ENCODE measurements at regions not wholly inside any gene's neighbourhood (a gene's known extent, or its start where the extent isn't known, plus 50 kb on each side); places are given as distances from the start of the nearest gene placed in this dataset.

DNA sequence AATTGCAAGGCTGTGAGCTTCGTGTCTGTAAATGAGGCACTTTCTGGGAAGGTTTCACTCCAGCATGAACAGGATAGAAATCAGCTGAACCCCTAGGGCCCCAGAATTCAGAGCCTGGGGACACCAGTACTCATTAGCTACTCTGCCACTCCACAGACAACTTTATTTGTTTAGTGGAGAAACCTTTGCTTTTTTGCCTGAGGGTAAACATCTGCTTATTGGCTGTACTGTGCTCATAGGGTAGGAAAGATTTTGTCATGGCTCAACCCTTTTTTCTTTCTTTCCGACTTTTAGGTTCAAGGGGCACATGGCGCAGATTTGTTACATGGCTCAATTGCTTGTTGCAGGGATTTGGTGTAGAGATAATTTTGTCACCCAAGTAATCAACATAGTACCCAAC lies 138.4 kb upstream of the BACE2 start:
- TF ChIP-seq, protein P1, sequence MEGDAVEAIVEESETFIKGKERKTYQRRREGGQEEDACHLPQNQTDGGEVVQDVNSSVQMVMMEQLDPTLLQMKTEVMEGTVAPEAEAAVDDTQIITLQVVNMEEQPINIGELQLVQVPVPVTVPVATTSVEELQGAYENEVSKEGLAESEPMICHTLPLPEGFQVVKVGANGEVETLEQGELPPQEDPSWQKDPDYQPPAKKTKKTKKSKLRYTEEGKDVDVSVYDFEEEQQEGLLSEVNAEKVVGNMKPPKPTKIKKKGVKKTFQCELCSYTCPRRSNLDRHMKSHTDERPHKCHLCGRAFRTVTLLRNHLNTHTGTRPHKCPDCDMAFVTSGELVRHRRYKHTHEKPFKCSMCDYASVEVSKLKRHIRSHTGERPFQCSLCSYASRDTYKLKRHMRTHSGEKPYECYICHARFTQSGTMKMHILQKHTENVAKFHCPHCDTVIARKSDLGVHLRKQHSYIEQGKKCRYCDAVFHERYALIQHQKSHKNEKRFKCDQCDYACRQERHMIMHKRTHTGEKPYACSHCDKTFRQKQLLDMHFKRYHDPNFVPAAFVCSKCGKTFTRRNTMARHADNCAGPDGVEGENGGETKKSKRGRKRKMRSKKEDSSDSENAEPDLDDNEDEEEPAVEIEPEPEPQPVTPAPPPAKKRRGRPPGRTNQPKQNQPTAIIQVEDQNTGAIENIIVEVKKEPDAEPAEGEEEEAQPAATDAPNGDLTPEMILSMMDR (IDR thresholded peaks at IDR 0.05): no peak
- Histone ChIP-seq H3K4me1 (no peaks in the 10 kb centered on the region), H3K9me3 (no peaks in the 10 kb centered on the region), H3K27ac (no peak overlapping the region), H3K4me3 (no peak overlapping the region), H3K27me3 (no peaks in the 10 kb centered on the region), H3K36me3 (no peaks in the 10 kb centered on the region)
- no peak for DNase-seq (ENCODE audit: low spot score in 2 of 2)
- intact Hi-C loops (cut with DNase I): no loop called here

GRCh38 chr21:41031701-41032220 lies 136.2 kb upstream of the BACE2 start:
- intact Hi-C loops (cut with DNase I): no loop called here
- H3K27me3 ChIP-seq: no peaks in the 10 kb centered on the region
- no peaks in the 10 kb centered on the region for H3K36me3 ChIP-seq
- H3K4me1 ChIP-seq: no peaks in the 10 kb centered on the region
- H3K9me3 ChIP-seq: no peaks in the 10 kb centered on the region
- H3K4me3 ChIP-seq: no peak overlapping the region
- DNase-seq (ENCODE audit: low spot score in 2 of 2): no peak
- no peak overlapping the region for H3K27ac ChIP-seq
- TF ChIP-seq, protein P1 (IDR thresholded peaks at IDR 0.05): no peak

- Histone ChIP-seq H3K36me3 (no peaks in the 10 kb centered on the region), H3K9me3 (no peaks in the 10 kb centered on the region), H3K4me1 (no peaks in the 10 kb centered on the region), H3K27me3 (no peaks in the 10 kb centered on the region), H3K27ac (no peak overlapping the region), H3K4me3 (no peak overlapping the region)
- TF ChIP-seq, protein P1 (IDR thresholded peaks at IDR 0.05): no peak
- DNase-seq (ENCODE audit: low spot score in 2 of 2): no peak
- intact Hi-C loops (cut with DNase I): no loop called here
Measured at GRCh38 chr21:41032541-41032940, 135.4 kb upstream of the BACE2 start.

- intact Hi-C loops (cut with DNase I): no loop called here
- H3K27ac ChIP-seq: no peak overlapping the region
- H3K9me3 ChIP-seq: no peaks in the 10 kb centered on the region
- H3K36me3 ChIP-seq: no peaks in the 10 kb centered on the region
- no peak overlapping the region for H3K4me3 ChIP-seq
- no peaks in the 10 kb centered on the region for H3K4me1 ChIP-seq
- no peak for DNase-seq (ENCODE audit: low spot score in 2 of 2)
- no peaks in the 10 kb centered on the region for H3K27me3 ChIP-seq
- TF ChIP-seq, protein P1 (IDR thresholded peaks at IDR 0.05): no peak
Measured at GRCh38 chr21:41037212-41037611, 130.7 kb upstream of the BACE2 start.

DNA sequence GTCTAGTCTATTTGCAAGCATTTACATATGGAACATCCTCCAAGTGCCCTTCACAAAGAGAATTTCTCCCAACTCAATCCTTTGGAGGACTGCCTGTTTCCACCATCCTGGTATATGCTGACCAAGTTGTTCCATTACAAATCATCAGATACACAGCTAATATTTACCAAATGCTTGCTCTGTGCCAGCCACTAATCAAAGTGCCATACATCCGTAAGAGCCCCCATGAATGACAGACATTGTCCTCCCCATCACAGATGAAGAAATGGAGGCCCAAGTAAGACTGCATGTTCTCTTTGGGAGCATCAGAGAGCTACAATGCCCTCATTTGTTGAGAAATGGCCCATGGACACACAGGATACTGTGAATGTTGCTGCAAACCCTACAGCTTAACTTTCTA lies 130.0 kb upstream of the BACE2 start:
- H3K27ac ChIP-seq: no peak overlapping the region

More for the DNA sequence above, 130.0 kb upstream of the BACE2 start:
- H3K4me1 ChIP-seq: no peaks in the 10 kb centered on the region
- intact Hi-C loops (cut with DNase I): no loop called here
- H3K36me3 ChIP-seq: no peaks in the 10 kb centered on the region
- TF ChIP-seq, protein P1 (IDR thresholded peaks at IDR 0.05): no peak
- no peaks in the 10 kb centered on the region for H3K27me3 ChIP-seq
- H3K9me3 ChIP-seq: no peaks in the 10 kb centered on the region
- H3K4me3 ChIP-seq: no peak overlapping the region
- no peak for DNase-seq (ENCODE audit: low spot score in 2 of 2)
